Erythroblast (primary cell): ENCODE measurements at regions not wholly inside any gene's neighbourhood (a gene's known extent, or its start where the extent isn't known, plus 50 kb on each side); places are given as distances from the start of the nearest gene placed in this dataset.
A peak's percentile ranks its signal among the peaks of the same experiment; 100 is the strongest.

Experiments used
- DNase-seq, 2 experiments: peaks; one replicate each; lab custom pipeline; 2025; lab: John Stamatoyannopoulos, UW
- GATA1 ChIP-seq: IDR thresholded peaks from 2 replicates; pipeline ENCODE4 v1.6.1; 2011; ENCODE audit warnings: low read depth, mild to moderate bottlenecking, control low read depth, low read length, moderate library complexity
- POLR2A ChIP-seq: IDR thresholded peaks from 2 replicates; pipeline ENCODE4 v1.6.1; 2011; ENCODE audit warnings: mild to moderate bottlenecking, low read length

DNA sequence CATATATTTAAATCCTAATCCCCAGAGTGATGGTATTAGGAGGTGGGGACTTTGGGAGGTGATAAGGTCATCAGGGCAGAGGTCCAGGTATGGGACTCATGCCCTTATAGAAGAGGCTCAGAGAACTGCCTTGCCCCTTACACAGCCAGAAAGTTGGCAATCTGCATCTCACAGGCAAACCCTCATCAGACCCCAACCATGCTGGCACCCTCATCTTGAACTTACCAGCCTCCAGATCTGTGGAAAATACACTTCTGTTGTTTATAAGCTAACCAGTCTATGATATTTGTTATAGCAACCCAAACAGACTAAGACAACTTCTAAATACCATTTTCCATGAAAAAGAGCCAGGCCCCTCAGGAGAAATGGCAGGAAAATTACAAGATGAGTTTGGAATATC, 69.3 kb upstream of the PRDX6 start:
- TF ChIP-seq GATA1 (no peak), POLR2A (no peak)
- no peak for DNase-seq

DNA sequence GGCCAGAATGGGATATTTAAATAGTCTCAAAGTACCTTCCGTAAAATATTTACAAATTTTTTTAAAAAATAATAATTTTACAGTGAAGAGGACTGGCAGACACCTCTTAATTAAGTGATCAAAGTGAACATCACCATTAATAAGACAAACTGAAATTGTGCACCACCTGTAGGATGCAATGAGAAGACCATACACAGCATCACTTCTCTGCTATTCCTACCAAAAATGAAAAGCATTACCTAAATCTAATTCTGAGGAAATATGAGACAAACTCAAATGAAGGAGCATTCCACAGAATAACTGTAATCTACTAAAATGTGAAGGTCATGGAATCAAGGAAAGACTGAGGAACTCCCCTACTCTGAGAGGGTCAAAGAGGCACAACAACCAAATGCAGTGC, 68.2 kb upstream of the PRDX6 start:
- TF ChIP-seq GATA1 = no peak
- TF ChIP-seq POLR2A = no peak
- no peak for DNase-seq

DNA sequence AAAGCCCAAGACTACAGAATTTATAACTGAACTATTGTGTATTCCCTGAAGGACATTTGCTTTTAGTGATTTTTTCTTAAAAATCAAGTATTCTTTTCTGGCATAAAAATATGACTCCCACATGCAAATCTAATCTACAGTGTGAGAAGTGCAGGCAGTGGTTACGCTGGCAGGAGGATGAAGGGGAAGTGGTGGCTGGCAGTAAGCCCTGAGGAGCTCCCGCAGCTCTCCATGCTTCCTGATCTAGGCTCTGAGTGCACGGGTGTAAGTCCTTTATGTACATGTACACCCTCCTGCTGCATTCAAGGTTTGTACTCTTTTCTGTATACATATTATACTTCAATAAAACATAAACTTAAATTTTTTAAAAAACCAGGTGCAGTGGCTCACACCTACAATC, 67.5 kb upstream of the PRDX6 start:
- DNase-seq = no peak
- TF ChIP-seq GATA1 = no peak
- no peak for TF ChIP-seq POLR2A

DNA sequence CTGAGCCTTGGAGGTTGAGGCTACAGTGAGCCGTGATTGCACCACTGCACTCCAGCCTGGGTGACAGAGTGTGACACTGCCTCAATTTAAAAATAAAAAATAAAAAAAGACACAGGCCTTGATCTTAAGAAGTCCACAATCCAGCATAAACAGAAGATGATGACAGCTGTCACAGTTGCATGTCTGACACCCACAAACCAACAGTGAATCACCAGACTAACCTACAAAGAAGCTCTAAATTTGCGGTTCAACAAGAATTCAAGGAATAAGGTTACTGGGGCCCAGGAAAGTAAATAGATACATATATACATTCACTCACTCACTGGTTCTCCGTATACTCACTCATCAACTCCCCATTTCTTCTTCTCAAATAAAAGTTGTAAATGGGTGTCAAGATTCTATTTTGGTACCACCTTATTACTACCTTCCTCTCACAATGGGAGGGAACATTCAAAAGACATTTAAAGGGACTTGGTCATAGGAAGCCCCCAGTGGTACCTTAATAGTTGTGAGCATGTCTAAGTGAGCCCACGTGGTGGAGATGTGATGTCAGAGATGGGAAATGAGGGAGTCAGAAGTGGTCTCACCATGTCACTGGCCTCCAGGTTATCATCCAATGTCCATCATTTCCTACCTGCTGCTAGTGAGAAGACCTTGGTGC, 66.9 kb upstream of the PRDX6 start:
- TF ChIP-seq POLR2A = no peak
- TF ChIP-seq GATA1 = no peak
- no peak for DNase-seq

DNA sequence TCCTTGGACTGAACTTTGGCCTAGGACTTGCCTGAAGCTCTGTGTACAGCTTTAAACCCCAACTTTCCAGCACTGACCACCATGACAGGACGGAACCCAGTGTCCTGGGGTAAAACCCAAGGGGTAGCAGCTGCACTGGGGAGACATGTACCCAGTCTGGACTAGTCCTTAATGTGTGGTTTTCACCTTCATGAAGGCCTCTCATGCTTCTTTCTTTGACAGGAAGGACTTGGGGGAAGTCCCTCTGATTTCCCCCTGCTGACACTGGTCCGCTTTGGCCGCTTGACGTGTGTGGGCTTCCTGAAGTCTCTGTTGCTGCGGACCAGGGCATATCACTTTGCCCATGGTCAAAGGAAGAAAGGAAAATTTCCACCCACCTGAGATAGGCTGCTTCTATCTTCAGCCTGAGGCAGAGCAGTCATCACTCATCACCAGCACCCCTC, 66.3 kb upstream of the PRDX6 start:
- TF ChIP-seq POLR2A (no peak), GATA1 (no peak)
- DNase-seq = no peak

DNA sequence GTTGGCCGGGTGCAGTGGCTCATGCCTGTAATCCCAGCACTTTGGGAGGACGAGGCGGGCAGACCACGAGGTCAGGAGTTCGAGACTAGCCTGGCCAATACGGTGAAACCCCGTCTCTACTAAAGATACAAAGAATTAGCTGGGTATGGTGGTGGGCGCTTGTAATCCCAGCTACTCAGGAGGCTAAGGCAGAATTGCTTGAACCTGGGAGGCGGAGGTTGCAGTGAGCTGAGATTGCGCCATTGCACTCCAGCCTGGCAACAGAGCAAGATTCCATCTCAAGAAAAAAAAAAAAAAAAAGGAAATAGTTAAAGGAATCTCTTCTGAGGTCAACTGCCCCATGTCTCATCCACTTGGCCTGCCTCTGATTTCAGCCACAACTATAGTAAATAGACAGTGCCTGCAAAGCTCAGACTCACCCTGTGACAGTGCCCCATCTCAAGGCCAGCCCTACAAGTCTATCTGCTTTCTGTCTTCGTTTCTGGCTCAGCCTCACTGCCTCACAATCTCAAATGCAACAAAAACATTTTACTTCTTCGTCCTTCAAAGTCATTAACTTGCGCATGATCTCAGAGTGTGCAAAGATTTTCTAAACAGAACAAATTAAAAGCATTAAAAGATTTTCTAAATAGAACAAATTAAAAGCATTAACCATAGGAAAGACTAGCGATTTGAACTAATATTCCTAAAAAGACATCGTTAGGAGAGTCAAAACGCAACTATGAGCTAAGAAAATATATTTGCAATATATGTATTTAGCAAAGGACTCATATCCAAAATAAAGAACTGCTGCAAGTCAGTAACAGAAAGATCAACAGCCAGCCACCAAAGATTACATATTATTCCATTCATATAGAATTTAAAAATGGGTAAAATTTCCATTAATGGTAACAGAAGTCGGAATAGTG, 65.0 kb upstream of the PRDX6 start:
- TF ChIP-seq GATA1 (no peak), POLR2A (no peak)
- DNase-seq = no peak

DNA sequence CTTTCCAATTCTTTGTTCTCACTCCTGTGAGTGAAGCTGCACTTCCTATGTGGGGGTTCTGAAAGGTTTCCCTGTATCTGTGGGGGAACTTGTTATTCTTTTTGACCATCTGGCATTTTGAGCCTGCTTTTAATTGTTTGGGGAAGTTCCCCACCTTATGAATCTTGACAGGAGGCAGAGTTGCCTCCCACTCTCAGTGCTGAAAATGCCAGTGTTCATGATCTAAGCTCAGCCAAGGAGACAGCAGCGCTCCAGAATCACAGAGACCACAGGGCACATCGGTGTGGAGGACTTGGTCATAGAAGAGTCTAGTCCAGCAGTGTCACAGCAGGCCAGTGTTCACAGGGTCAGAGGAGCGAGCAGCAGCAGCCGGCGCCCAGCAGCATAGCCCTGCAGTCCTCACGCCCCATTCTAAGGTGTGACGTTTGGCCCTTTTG, 63.8 kb upstream of the PRDX6 start:
- TF ChIP-seq GATA1 = no peak
- no peak for TF ChIP-seq POLR2A

DNA sequence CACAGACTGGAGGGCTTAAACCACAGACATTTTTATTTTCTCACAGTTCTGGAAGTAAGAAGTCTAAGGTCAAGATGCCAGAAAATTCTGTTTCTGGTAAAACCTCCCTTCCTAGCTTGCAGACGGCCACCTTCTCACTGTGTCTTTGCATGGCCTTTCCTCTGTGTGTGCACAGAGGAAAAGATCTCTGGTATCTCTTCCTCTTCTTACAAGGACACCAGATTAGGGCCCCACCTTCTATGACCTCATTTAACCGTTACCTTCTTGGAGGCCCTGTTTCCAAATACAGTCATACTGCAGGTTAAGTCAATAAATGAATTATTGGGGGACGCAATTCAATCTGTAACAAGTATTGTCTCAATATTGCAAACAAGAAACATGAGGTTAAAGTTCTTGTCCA, 63.0 kb upstream of the PRDX6 start:
- DNase-seq = peak; percentile 23 to 31

More for the DNA sequence above, 63.8 kb upstream of the PRDX6 start:
- no peak for DNase-seq

DNA sequence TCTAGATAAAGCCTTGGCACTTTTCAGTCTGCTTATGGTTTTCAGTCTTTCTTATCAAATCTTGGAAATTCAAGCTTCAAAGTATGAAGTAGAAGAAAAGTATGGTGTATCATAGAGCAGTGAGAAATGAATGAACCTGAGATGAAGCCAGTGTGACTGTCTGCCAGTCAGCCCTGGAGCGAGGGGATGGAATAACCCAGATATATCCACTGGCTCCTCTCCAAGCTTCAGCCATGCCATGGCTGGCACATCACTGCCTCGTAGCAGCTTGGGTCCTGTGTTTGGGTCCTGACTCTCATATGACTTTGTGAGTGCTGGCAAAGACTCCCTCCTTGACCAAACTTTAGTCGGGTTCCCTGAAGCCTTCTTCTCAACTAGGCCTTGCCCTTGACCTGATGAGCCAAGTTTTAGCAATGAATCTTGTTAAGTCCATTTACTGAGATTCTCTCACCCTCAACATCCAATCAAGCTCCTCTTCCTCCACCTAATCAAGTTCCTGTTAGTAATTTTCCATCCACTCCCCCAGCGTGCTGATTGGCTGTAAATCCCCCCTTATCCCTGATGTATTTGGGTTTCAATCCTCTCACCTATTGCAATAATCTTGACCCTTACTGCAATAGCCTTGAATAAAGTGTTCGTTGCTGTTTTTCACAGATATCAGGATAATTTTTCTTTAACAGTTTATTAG, 62.5 kb upstream of the PRDX6 start:
- TF ChIP-seq POLR2A = no peak
- TF ChIP-seq GATA1 = no peak

More for the DNA sequence above, 63.0 kb upstream of the PRDX6 start:
- TF ChIP-seq GATA1 = no peak
- no peak for TF ChIP-seq POLR2A

DNA sequence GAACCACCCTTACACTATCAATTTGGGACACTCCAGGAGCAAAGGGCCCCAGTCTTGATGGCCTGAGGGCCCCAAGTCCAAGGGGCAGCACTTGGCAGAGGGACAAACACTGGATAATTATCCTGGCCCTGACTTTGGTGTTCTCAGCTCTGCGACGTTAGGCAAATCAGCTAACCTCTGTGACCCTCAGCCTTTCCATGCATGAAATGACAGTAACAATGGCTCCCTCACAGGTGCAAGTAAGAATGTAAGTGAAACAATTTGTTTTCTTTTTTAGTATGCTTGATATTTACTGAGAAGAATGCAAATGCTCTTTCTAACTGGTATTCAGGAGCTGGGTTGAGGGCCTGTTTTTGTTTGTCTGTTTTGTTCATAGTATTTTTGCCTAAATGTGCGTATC, 61.6 kb upstream of the PRDX6 start:
- DNase-seq = no peak
- TF ChIP-seq GATA1 = no peak
- TF ChIP-seq POLR2A = no peak

More for the DNA sequence above, 62.5 kb upstream of the PRDX6 start:
- DNase-seq = no peak

DNA sequence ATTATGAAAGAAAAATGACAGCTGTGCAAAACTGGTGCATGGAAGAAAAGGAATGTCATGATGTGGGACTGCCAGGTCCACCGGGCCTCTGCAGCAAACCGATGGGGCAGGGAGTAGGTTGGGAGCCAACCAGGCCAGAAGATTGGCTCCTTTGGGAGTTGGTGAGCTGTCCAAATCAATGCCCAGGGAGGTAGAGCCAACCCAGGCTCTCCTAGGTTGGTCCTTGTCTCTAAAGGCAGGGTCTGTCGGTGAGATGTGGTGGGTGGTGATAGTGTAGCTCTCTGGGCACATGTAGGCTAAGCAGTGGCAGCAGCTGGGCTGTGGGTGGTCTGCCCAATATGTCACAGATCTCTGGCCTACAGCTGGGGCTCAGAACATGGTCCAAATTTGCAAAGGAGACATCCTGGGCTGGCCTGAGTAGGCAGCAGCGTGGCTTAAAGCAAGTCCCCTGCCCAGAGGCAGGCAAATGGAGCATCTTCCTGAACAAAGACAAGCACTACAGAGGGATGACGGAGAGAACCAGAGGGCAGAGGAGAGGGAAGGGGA, 61.2 kb upstream of the PRDX6 start:
- TF ChIP-seq POLR2A = no peak
- TF ChIP-seq GATA1 = no peak
- no peak for DNase-seq

DNA sequence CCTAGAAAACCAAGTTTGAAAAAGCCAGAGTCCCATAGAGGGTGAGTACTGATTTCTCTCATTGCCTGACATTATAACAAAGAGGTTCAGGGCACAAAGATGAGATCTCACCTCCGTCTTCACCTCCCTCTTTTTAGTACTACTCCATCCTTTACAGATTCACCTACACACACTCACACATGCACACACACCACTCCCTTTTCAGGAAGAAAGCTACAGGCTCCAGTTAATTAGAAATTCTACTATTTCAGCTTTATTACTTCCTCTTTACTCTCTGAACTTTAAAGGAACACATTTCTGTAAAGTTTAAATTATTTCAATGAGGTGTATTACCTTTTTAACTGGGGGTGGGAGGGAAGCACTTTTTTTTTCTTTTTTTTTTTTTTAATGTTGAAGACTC, 59.6 kb upstream of the PRDX6 start:
- no peak for TF ChIP-seq POLR2A
- TF ChIP-seq GATA1 = no peak

DNA sequence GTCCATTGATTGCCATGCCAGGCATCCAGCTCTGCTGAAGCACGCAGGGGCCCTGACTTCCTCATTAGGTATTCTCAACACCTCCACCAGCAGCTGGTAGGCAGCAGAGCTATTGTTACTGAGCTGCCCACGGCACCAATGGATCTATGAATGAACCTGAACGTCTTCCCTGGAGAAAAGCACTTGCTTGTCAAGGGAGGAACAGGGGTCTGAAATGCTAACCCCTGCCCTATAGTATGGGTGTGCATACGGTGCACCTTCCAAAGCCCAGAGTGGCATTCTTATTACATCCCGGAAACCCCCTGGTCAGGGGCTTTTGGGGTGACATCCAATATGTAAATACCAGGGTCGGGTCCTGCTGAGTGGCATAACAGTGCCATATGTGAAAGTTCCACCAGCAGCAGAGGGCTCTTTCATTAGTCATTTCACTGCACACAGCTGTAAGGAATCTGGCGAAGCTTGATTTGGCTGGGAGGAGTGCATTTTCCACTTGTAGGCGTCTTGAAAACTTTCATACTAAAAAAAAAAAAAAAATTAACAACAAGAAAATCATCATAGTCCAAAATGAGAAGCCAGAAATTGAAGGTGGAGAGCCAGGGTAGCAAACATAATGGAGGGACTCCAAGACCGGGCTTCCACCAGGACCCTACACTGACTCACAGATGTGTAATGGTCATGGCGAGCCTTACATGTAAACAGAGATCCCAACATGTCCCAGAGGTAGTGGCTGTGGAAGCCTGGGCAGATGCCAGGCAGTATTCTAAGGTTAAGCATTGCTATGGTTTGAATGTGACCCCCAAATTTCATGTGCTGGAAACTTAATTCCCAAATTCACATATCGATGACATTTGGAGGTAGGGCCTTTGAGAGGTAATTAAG, 58.8 kb upstream of the PRDX6 start:
- no peak for DNase-seq
- no peak for TF ChIP-seq GATA1
- no peak for TF ChIP-seq POLR2A

More for the DNA sequence above, 59.6 kb upstream of the PRDX6 start:
- no peak for DNase-seq
